Aorta (tissue), 5 donors: ENCODE measurements at regions not wholly inside any gene's neighbourhood (a gene's known extent, or its start where the extent isn't known, plus 50 kb on each side); places are given as distances from the start of the nearest gene placed in this dataset.

Source experiments
- ATAC-seq: fragments of 200-7000 bp; cut with Tn5 transposase; one replicate; pipeline ENCODE4 v1.9.1; 2022; ENCODE audit warnings: moderate library complexity; ENCODE audit not compliant: low FRiP score
- DNase-seq, 2 donors: peaks; one replicate each; pipeline ENCODE4 v3.0.0-alpha.2; 2020
- H3K27ac ChIP-seq, 2 donors: one replicate each; pipeline ENCODE4 v1.5.1; 2013; ENCODE audit warnings: low read length in 2 of 2, mild to moderate bottlenecking in 2 of 2, moderate library complexity in 2 of 2, control low read depth in 1 of 2, inconsistent platforms in 1 of 2, low read depth in 1 of 2
- H3K27me3 ChIP-seq, 2 donors: one replicate each; pipeline ENCODE4 v1.6.1; 2013; ENCODE audit warnings: control low read depth in 1 of 2, low read length in 1 of 2, mild to moderate bottlenecking in 1 of 2, moderate library complexity in 1 of 2; ENCODE audit not compliant: insufficient read depth in 2 of 2, control insufficient read depth in 1 of 2
- H3K36me3 ChIP-seq, 2 donors: one replicate each; pipeline ENCODE4 v1.6.1; 2013; ENCODE audit warnings: control low read depth in 1 of 2, low read length in 1 of 2, mild to moderate bottlenecking in 1 of 2; ENCODE audit not compliant: insufficient read depth in 2 of 2, control insufficient read depth in 1 of 2
- H3K4me1 ChIP-seq, 2 donors: one replicate each; pipeline ENCODE4 v1.6.1; 2013; ENCODE audit warnings: low read length in 2 of 2, control low read depth in 1 of 2, mild to moderate bottlenecking in 1 of 2, moderate library complexity in 1 of 2; ENCODE audit not compliant: insufficient read depth in 2 of 2, control insufficient read depth in 1 of 2
- H3K4me3 ChIP-seq, 2 donors: one replicate each; pipeline ENCODE4 v1.5.1; 2013; ENCODE audit warnings: low read length in 2 of 2, control low read depth in 1 of 2, mild to moderate bottlenecking in 1 of 2
- H3K9me3 ChIP-seq: one replicate; pipeline ENCODE4 v1.6.1; 2013; ENCODE audit warnings: mild to moderate bottlenecking, low read length; ENCODE audit not compliant: control insufficient read depth
- WGBS, 2 donors: extraction: QIAGEN DNeasy Blood & Tissue Kit; methylation state at CpG; one replicate each; pipeline ENCODE4 v1.1.7; 2013; 5-methylcytosine and 5-hydroxymethylcytosine counted together
- intact Hi-C, 2 donors: fragments of 100-400 bp; cut with DNase I; formaldehyde crosslinking; loops; one replicate each; pipeline versions ENCODE4 v1.14.2 to v1.15.0; 2022
- donor health status: healthy with polysubstance abuse.
- donor health status: Bipolar disorder and iron deficiency.
- donor health status: DM: no; HTN: no; CAD: no.
- donor health status: DM: no; HTN: no; CAD: no.
- donor health status: DM: yes; HTN: yes; CAD: no.

DNA sequence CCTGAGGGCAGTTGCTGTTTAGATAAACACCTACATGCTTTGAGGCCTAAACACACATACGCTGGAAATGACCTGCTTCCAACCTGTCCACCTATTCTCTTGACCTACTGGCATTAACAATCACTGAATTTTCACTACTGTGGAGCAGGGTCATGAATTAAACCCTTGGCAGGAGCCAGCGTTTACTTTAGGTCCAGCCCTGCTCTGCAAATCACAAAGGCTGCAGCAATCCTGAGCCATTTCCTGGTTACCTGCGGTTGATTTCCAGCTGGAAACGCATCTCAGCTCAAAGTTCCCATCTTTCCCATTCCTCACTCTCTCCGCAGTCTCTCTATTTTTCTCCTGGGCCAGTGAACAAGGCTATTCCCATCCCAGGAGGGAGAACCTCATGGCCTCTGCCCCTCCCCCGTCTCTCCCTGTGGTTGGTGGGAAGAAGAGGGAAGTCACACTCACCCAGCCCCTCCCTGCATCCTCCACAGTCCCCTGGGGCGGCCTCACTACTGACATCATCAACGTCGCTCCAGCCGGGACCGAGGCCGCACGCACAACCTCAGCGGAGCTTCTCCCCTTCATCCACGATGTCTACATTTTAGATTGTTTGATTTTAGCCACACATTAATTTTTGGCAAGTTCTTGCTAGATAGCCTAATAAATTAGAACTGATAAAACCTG lies 84.5 kb upstream of the SNTG2 start:
- Histone ChIP-seq H3K4me3 (no peak overlapping the region), H3K36me3 (no peaks in the 10 kb centered on the region), H3K4me1 (no peaks in the 10 kb centered on the region), H3K27me3 (no peaks in the 10 kb centered on the region), H3K27ac (no peak overlapping the region), H3K9me3 (no peaks in the 10 kb centered on the region)
- no peak for DNase-seq
- intact Hi-C loops: no loop called here
- ATAC-seq: no peak
- WGBS, 2 donors: 68 to 74% methylated on average over 15 of the region's 15 CpGs

DNA sequence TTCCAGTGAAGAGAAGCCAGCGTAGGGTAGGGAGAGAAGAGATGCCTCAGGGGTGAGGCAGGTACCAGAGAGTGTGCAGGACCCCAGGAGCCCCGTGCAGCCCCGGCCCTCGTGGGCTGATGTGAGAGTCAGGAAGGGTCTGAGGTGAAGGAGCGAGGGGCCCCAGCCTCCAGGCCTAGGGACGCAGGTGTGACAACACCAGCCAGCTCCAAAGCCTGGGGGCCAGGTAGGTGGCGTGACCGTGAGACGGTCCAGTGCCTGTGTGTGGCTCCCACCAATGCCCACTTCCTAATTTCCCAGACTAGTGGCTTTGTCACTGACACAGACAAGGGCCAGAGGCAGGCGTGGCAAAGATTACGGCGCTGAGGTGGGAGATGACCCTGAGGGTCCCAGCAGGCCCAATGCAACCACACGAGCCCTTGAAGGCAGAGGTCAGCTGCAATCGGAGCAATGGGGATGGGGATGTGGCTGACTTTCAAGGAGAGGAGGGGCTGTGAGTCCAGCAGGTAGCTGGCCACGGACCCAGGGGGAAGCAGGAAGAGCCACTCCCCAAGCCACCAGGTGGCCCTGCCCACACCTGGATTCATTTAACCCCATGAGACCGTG lies 86.0 kb upstream of the SNTG2 start:
- no peak overlapping the region for H3K27ac ChIP-seq
- no peaks in the 10 kb centered on the region for H3K4me1 ChIP-seq
- H3K4me3 ChIP-seq: no peak overlapping the region
- DNase-seq (no peak), ATAC-seq (no peak)
- WGBS, 2 donors: 87 to 90% methylated on average over 16 of the region's 16 CpGs
- intact Hi-C loops: no loop called here
- no peaks in the 10 kb centered on the region for H3K36me3 ChIP-seq
- no peaks in the 10 kb centered on the region for H3K27me3 ChIP-seq
- no peaks in the 10 kb centered on the region for H3K9me3 ChIP-seq

DNA sequence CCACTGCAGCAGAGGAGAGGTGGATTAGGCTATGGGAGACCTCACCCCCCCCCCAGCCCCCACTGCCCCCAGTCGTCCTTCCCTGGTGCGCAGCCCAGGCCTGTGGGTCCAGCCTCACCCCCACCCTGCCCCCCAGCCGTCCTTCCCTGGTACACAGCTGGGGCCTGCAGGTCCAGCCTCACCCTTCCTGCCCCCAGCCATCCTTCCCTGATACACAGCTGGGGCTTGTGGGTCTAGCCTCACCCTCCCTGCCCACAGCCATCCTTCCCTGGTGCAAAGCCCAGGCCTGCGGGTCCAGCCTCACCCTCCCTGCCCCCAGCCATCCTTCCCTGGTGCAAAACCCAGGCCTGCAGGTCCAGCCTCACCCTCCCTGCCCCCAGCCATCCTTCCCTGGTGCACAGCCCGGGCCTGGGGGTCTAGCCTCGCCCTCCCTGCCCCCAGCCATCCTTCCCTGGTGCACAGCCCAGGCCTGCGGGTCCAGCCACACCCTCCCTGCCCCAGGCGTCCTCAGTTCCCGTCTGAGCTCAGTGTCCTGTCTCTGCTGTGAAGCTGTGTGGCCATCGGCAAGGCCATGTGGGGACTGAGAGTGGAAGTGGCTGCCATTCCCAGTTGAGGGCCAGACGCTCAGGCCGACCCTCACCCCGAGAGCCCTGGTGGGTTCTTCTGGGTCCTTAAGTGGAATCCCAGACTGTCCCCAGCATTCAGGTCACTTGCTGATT lies 86.8 kb upstream of the SNTG2 start:
- H3K27ac ChIP-seq: no peak overlapping the region
- ATAC-seq (no peak), DNase-seq (no peak)
- no peak overlapping the region for H3K4me3 ChIP-seq
- whole genome bisulfite sequencing, 2 donors: 78 to 80% methylated on average over 11 to 13 of the region's 13 CpGs
- no peaks in the 10 kb centered on the region for H3K9me3 ChIP-seq
- H3K36me3 ChIP-seq: no peaks in the 10 kb centered on the region
- H3K4me1 ChIP-seq: no peaks in the 10 kb centered on the region
- H3K27me3 ChIP-seq: no peaks in the 10 kb centered on the region
- intact Hi-C loops: no loop called here

DNA sequence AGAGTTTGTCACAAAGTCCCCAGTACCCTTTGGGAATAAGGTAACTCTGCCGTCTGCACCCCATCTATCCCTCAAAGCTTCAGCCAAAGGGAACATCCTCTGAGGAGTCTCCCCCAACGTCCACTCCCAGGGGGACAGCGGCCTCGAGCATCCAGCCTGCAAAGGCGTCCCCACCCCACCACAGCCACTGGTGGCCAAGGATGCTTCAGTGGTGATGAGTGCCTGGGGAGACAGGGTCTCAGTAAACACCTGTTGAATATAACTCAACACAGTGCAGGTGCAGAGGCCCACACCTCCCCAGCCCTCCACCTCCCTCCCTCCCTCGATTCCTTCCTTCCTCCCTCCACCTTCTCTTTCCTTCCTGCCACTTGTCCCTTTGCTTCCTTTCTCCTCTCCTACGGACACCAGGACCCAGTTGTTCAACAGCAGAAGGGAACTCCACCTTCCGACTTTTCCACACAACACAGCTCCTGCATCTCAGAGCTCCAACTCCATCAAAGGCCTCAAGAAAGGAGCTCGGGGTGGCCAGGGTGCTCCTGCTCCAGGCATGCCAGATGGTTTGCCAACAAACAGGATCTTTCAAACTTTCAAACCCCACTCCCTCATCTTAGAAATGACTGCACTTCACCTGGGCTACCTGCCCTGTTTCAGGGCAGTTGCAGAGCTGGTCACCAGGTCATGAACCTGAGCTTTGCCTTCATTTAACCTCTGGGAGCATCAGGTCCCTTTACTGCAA lies 87.8 kb upstream of the SNTG2 start:
- intact Hi-C loops: no loop called here
- WGBS, 2 donors: 73 to 76% methylated on average over 9 of the region's 9 CpGs
- Histone ChIP-seq H3K27me3 (no peaks in the 10 kb centered on the region), H3K4me1 (no peaks in the 10 kb centered on the region), H3K9me3 (no peaks in the 10 kb centered on the region), H3K27ac (no peak overlapping the region), H3K36me3 (no peaks in the 10 kb centered on the region), H3K4me3 (no peak overlapping the region)
- DNase-seq (no peak), ATAC-seq (peak; percentile 5)

- intact Hi-C loops: no loop called here
- 68 to 71% methylated on average over 17 of the region's 17 CpGs for WGBS, 2 donors
- H3K4me3 ChIP-seq: no peak overlapping the region
- no peak overlapping the region for H3K27ac ChIP-seq
- no peaks in the 10 kb centered on the region for H3K9me3 ChIP-seq
- no peak for DNase-seq
- no peaks in the 10 kb centered on the region for H3K4me1 ChIP-seq
- no peaks in the 10 kb centered on the region for H3K36me3 ChIP-seq
- H3K27me3 ChIP-seq: no peaks in the 10 kb centered on the region
- no peak for ATAC-seq
These were observed 88.3 kb upstream of the SNTG2 start for GRCh38 chr2:862355-862687.

- Histone ChIP-seq H3K4me1 (no peaks in the 10 kb centered on the region), H3K4me3 (no peak overlapping the region), H3K36me3 (no peaks in the 10 kb centered on the region), H3K9me3 (no peaks in the 10 kb centered on the region), H3K27me3 (no peaks in the 10 kb centered on the region), H3K27ac (no peak overlapping the region)
- intact Hi-C loops: no loop called here
- WGBS, 2 donors: 27 to 38% methylated on average over 22 to 24 of the region's 24 CpGs
- no peak for DNase-seq
- ATAC-seq: no peak
These were observed 88.8 kb upstream of the SNTG2 start for GRCh38 chr2:861655-862354.

DNA sequence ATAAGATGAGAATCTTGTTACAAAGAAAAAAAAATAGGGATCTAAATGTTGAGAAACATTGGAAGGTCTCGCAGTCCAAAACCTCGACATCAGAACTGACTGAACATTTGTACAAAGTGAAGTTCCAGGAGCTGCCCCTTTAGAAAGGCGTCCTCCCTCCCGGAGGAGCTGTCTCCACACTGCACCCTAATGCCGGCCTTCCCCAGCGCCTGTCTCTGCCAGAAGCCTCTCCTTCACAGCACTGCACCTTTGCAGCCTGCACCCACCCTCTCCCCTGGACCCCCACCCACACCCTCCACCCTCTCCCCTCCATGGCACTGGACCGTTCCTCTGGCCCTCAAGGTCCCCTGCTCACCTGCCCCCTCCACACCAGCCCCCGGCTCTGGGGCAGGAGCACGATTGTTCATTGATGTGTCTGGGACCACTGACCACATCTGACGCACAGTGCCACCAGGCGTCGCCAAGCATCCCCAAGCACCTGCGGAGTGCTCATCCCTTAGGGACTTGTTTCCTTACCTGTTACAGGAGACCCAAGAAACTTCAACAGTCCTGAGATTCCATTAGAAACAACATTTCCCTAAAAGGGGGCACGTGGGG lies 90.3 kb upstream of the SNTG2 start:
- Histone ChIP-seq H3K27ac (no peak overlapping the region), H3K9me3 (no peaks in the 10 kb centered on the region), H3K36me3 (no peaks in the 10 kb centered on the region), H3K4me1 (no peaks in the 10 kb centered on the region), H3K4me3 (no peak overlapping the region), H3K27me3 (no peaks in the 10 kb centered on the region)
- no peak for DNase-seq
- intact Hi-C loops: no loop called here
- no peak for ATAC-seq
- 61 to 69% methylated on average over 14 of the region's 14 CpGs for WGBS, 2 donors

DNA sequence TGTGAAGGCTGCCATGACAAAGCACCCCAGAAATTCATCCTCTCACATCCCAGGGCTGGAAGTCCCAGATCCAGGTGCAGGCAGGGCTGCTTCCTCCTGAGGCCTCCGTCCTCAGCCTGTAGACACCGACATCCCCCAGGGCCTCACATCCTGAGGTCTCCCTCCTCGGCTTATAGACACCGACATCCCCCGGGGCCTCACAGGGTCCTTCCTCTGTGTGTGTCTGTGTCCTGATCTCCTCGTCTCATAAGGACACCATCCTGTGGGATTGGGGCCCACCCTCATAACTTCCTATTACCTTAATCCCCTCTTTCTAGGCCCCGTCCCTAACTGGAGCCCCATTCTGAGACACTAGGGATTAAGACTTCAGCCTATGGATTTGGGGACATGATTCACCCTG lies 92.0 kb upstream of the SNTG2 start:
- Histone ChIP-seq H3K36me3 (no peaks in the 10 kb centered on the region), H3K9me3 (no peaks in the 10 kb centered on the region), H3K27me3 (no peaks in the 10 kb centered on the region), H3K4me1 (no peaks in the 10 kb centered on the region), H3K4me3 (no peak overlapping the region), H3K27ac (no peak overlapping the region)
- ATAC-seq: no peak
- DNase-seq: no peak
- WGBS, 2 donors: 86 to 89% methylated on average over 7 of the region's 7 CpGs
- intact Hi-C loops: loop anchor here in 1 of 2 donors (10.0 kb wide), 1 partner anchor 686 kb away; no protein-coding TSS in a partner anchor
